ENCODE measurements at regions not wholly inside any gene's neighbourhood (a gene's known extent, or its start where the extent isn't known, plus 50 kb on each side); places are given as distances from the start of the nearest gene placed in this dataset.

GRCh38 chr4:56244681-56245080, 142.6 kb downstream of the AASDH start:
- no peak for TF ChIP-seq CTCF (IDR thresholded peaks at IDR 0.05; ENCODE audit: extremely low read depth, missing control alignments)
- DNase-seq (ENCODE audit: low spot score): no peak

- no peak for DNase-seq (ENCODE audit: low spot score)
- TF ChIP-seq CTCF (IDR thresholded peaks at IDR 0.05; ENCODE audit: extremely low read depth, missing control alignments): no peak
Observed at GRCh38 chr4:56243107-56243506, 144.2 kb downstream of the AASDH start.

GRCh38 chr4:56241500-56241899, 145.8 kb downstream of the AASDH start:
- TF ChIP-seq CTCF (IDR thresholded peaks at IDR 0.05; ENCODE audit: extremely low read depth, missing control alignments): no peak
- DNase-seq (ENCODE audit: low spot score): no peak

GRCh38 chr4:56240554-56241174, 146.6 kb downstream of the AASDH start:
- no peak for TF ChIP-seq CTCF (IDR thresholded peaks at IDR 0.05; ENCODE audit: extremely low read depth, missing control alignments)
- DNase-seq (ENCODE audit: low spot score): no peak

GRCh38 chr4:56238251-56238650, 149.0 kb downstream of the AASDH start:
- no peak for DNase-seq (ENCODE audit: low spot score)
- no peak for TF ChIP-seq CTCF (IDR thresholded peaks at IDR 0.05; ENCODE audit: extremely low read depth, missing control alignments)

- no peak for DNase-seq (ENCODE audit: low spot score)
- TF ChIP-seq CTCF (IDR thresholded peaks at IDR 0.05; ENCODE audit: extremely low read depth, missing control alignments): no peak
Observed at GRCh38 chr4:56235725-56236124, 151.6 kb downstream of the AASDH start.

- DNase-seq (ENCODE audit: low spot score): no peak
- TF ChIP-seq CTCF (IDR thresholded peaks at IDR 0.05; ENCODE audit: extremely low read depth, missing control alignments): no peak
Observed at GRCh38 chr4:56235011-56235410, 152.3 kb downstream of the AASDH start.

All from GM20000 (cell line).